Panc1 (cell line): ENCODE measurements at regions not wholly inside any gene's neighbourhood (a gene's known extent, or its start where the extent isn't known, plus 50 kb on each side); places are given as distances from the start of the nearest gene placed in this dataset.

Experiments
- ATAC-seq: fragments of 200-7000 bp; cut with Tn5 transposase; 2 replicates; pipeline ENCODE4 v1.9.1; 2020; ENCODE audit warnings: mild to moderate bottlenecking, moderate library complexity
- BruUV-seq: library from RNA; stranded (reverse); fragments of 400-500 nt; replicated peaks from 2 replicates; lab custom pipeline; 2021; lab: Mats Ljungman, UMichigan
- CTCF ChIA-PET: fragments of 300-600 bp; sonication (Branson Sonifier 250); formaldehyde crosslinking; loops from one replicate; lab custom pipeline; 2022; ENCODE audit warnings: antibody characterized with exemption; lab: Charles Lee
- POLR2A ChIA-PET: fragments of 300-600 bp; sonication (Branson Sonifier 250); formaldehyde crosslinking; loops from one replicate; lab custom pipeline; 2022; ENCODE audit warnings: antibody characterized with exemption; lab: Charles Lee
- DNase-seq: peaks from one replicate; pipeline ENCODE4 v3.0.0-alpha.2; 2010; ENCODE audit warnings: low read depth, low spot score
- H3K27ac ChIP-seq: 2 replicates; pipeline ENCODE4 v1.5.1; 2011; ENCODE audit warnings: mild to moderate bottlenecking, low read length, inconsistent platforms
- H3K27me3 ChIP-seq: fragments of 200-500 bp; sonication (Bioruptor generic); 2 replicates; pipeline ENCODE4 v1.6.0; 2014; ENCODE audit warnings: low read length, inconsistent platforms; ENCODE audit not compliant: control insufficient read depth, insufficient read depth
- H3K36me3 ChIP-seq: fragments of 200-500 bp; sonication (Bioruptor generic); 2 replicates; pipeline ENCODE4 v1.5.1; 2014; ENCODE audit warnings: inconsistent platforms, mild to moderate bottlenecking, low read length, moderate library complexity; ENCODE audit not compliant: control insufficient read depth, insufficient read depth
- H3K4me1 ChIP-seq: 2 replicates; pipeline ENCODE4 v1.5.1; 2011; ENCODE audit warnings: inconsistent platforms, mild to moderate bottlenecking, low read length, moderate library complexity; ENCODE audit not compliant: control insufficient read depth, insufficient read depth
- H3K4me3 ChIP-seq, 2 experiments: 2 replicates each; pipeline ENCODE4 v1.5.1; 2011 to 2012; ENCODE audit warnings: low read depth in 2 of 2, low read length in 2 of 2, mild to moderate bottlenecking in 2 of 2, inconsistent platforms in 1 of 2, moderate library complexity in 1 of 2
- H3K9me3 ChIP-seq: fragments of 200-500 bp; sonication (Bioruptor generic); 2 replicates; pipeline ENCODE4 v1.5.1; 2014; ENCODE audit warnings: low read depth, mild to moderate bottlenecking, inconsistent platforms, low read length, moderate library complexity; ENCODE audit not compliant: control insufficient read depth, insufficient read depth
- POLR2AphosphoS5 ChIP-seq: IDR thresholded peaks from 2 replicates; pipeline ENCODE4 v1.6.1; 2012; ENCODE audit warnings: mild to moderate bottlenecking, low read depth, low read length, moderate library complexity
- SIN3A ChIP-seq: IDR thresholded peaks from 2 replicates; pipeline ENCODE4 v1.6.1; 2012; ENCODE audit warnings: low read depth, mild to moderate bottlenecking, low read length, moderate library complexity, borderline replicate concordance; ENCODE audit not compliant: insufficient read depth
- TCF7L2 ChIP-seq: IDR thresholded peaks from 2 replicates; pipeline ENCODE4 v1.6.1; 2011; ENCODE audit warnings: mild to moderate bottlenecking, low read depth, low read length, inconsistent platforms
- in situ Hi-C: cut with HindIII; loops from 2 replicates; pipeline ENCODE4 v1.10.0; 2016; ENCODE audit warnings: low sequenced_read_pairs, low pct_unique_long_range_greater_than_20kb
- intact Hi-C: fragments of 100-400 bp; cut with micrococcal nuclease; formaldehyde crosslinking; loops from one replicate; pipeline ENCODE4 v1.10.0; 2022; ENCODE audit not compliant: unreplicated experiment
- TF ChIP-seq, protein P1 (sequence below): fragments of 450-650 bp; IDR thresholded peaks from 2 replicates; pipeline ENCODE4 v1.5.1; 2017; ENCODE audit warnings: mild to moderate bottlenecking
- TF ChIP-seq, protein P2 (sequence below), 2 experiments: IDR thresholded peaks; 2 replicates each; pipeline ENCODE4 v1.6.1; 2011 to 2012; ENCODE audit warnings: low read depth in 2 of 2, control low read depth in 1 of 2, low read length in 1 of 2, mild to moderate bottlenecking in 1 of 2, moderate library complexity in 1 of 2; ENCODE audit not compliant: insufficient read depth in 1 of 2

DNA sequence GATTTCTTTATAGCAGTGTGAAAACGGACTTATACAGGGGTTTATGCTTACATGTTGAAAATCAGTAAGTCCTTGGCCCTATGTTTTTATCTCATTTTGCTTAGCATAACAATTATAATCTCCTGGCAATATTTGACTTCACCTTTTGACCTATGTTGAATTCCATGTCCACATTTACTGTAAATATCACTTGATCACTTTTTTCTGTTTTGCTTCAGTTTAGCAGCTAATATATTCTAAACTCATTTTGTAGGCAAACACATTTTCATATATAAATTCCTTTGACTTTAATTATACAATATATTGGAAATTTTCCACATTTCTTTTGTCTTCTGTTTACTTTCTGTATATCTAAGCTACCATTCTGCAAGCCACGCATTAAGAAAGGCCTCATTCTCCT, 674.0 kb downstream of the MAT2B start:
- no peak overlapping the region for H3K4me3 ChIP-seq
- no peak overlapping the region for H3K27ac ChIP-seq
- ATAC-seq (no peak), DNase-seq (no peak)
- intact Hi-C loops (no loop called here), in situ Hi-C loops (no loop called here)
- BruUV-seq, result no TSS peak
- H3K36me3 ChIP-seq, result no peaks in the 10 kb centered on the region
- no peaks in the 10 kb centered on the region for H3K27me3 ChIP-seq
- no peak for TF ChIP-seq SIN3A
- TF ChIP-seq TCF7L2, result no peak
- TF ChIP-seq, protein P1, sequence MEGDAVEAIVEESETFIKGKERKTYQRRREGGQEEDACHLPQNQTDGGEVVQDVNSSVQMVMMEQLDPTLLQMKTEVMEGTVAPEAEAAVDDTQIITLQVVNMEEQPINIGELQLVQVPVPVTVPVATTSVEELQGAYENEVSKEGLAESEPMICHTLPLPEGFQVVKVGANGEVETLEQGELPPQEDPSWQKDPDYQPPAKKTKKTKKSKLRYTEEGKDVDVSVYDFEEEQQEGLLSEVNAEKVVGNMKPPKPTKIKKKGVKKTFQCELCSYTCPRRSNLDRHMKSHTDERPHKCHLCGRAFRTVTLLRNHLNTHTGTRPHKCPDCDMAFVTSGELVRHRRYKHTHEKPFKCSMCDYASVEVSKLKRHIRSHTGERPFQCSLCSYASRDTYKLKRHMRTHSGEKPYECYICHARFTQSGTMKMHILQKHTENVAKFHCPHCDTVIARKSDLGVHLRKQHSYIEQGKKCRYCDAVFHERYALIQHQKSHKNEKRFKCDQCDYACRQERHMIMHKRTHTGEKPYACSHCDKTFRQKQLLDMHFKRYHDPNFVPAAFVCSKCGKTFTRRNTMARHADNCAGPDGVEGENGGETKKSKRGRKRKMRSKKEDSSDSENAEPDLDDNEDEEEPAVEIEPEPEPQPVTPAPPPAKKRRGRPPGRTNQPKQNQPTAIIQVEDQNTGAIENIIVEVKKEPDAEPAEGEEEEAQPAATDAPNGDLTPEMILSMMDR, result no peak
- TF ChIP-seq, protein P2, sequence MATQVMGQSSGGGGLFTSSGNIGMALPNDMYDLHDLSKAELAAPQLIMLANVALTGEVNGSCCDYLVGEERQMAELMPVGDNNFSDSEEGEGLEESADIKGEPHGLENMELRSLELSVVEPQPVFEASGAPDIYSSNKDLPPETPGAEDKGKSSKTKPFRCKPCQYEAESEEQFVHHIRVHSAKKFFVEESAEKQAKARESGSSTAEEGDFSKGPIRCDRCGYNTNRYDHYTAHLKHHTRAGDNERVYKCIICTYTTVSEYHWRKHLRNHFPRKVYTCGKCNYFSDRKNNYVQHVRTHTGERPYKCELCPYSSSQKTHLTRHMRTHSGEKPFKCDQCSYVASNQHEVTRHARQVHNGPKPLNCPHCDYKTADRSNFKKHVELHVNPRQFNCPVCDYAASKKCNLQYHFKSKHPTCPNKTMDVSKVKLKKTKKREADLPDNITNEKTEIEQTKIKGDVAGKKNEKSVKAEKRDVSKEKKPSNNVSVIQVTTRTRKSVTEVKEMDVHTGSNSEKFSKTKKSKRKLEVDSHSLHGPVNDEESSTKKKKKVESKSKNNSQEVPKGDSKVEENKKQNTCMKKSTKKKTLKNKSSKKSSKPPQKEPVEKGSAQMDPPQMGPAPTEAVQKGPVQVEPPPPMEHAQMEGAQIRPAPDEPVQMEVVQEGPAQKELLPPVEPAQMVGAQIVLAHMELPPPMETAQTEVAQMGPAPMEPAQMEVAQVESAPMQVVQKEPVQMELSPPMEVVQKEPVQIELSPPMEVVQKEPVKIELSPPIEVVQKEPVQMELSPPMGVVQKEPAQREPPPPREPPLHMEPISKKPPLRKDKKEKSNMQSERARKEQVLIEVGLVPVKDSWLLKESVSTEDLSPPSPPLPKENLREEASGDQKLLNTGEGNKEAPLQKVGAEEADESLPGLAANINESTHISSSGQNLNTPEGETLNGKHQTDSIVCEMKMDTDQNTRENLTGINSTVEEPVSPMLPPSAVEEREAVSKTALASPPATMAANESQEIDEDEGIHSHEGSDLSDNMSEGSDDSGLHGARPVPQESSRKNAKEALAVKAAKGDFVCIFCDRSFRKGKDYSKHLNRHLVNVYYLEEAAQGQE (IDR thresholded peaks at IDR 0.05; ENCODE audit: insufficient read depth in 1 of 2, low read depth in 2 of 2, low read length in 1 of 2), result no peak
- no peak for TF ChIP-seq POLR2AphosphoS5
- no peaks in the 10 kb centered on the region for H3K4me1 ChIP-seq
- ChIA-PET CTCF (no interaction called here), POLR2A (no interaction called here)
- H3K9me3 ChIP-seq, result no peaks in the 10 kb centered on the region

DNA sequence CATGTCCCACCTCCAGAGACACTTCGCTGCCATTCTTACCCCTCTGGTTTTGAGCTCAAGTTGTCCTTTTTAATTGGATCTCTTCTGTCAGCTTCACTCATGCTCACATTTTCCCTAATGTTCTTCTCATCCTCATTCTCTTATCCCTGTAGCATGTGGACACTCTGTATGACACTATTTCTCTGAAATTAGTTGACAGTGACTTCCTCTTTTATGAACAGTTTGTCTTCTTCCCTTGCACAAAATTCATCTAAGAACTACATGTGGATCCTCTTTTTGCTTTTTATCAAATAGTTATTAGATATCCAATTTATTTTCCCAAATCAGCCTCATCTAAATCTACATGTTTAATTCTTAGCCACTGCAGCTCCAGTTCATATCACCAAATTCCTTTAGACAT, 676.2 kb downstream of the MAT2B start:
- TF ChIP-seq, protein P1, result no peak
- no peak for TF ChIP-seq TCF7L2
- TF ChIP-seq, protein P2 (IDR thresholded peaks at IDR 0.05; ENCODE audit: insufficient read depth in 1 of 2, low read depth in 2 of 2, low read length in 1 of 2), result no peak
- no peak for TF ChIP-seq POLR2AphosphoS5
- no peak for TF ChIP-seq SIN3A
- CTCF ChIA-PET, result no interaction called here

More for the DNA sequence above, 676.2 kb downstream of the MAT2B start:
- intact Hi-C loops, result no loop called here
- H3K27ac ChIP-seq, result no peak overlapping the region
- H3K27me3 ChIP-seq, result no peaks in the 10 kb centered on the region
- no peaks in the 10 kb centered on the region for H3K9me3 ChIP-seq
- H3K4me1 ChIP-seq, result no peaks in the 10 kb centered on the region
- DNase-seq (no peak), ATAC-seq (no peak)
- in situ Hi-C loops, result no loop called here
- H3K4me3 ChIP-seq, result no peak overlapping the region
- no peaks in the 10 kb centered on the region for H3K36me3 ChIP-seq
- BruUV-seq, result no TSS peak
- POLR2A ChIA-PET, result no interaction called here
